ENCODE measurements at regions not wholly inside any gene's neighbourhood (a gene's known extent, or its start where the extent isn't known, plus 50 kb on each side); places are given as distances from the start of the nearest gene placed in this dataset.

DNA sequence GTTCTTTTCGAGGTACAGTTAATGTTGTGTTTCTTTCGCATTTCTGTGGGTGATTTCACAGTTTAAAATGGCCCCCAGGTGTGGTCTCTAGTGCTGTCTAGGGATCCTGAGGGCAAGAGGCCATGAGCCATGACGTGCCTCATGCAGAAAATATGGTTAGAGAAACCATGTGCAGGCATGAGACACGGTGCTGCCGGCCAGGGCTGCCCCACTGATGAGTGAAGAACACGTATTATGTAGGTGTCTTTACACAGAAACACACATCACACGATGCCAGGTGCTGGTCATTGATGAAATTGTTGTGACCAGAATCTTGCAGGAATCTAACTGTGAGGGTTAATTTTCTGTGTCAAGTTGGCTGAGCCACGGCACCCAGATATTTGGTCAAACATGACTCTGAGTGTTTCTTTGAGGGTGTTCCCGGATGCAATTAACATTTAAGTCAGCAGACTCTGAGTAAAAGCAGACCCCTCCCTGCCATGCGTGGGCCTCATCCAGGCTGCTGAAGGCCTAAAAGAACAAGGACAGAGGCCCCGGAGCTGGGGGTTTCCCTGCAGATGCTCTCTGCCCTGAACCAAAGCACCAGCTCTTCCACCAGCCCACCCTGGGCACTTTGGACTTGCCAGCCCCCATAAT, 463.0 kb upstream of the MYT1L start:
- TF ChIP-seq, protein P1, sequence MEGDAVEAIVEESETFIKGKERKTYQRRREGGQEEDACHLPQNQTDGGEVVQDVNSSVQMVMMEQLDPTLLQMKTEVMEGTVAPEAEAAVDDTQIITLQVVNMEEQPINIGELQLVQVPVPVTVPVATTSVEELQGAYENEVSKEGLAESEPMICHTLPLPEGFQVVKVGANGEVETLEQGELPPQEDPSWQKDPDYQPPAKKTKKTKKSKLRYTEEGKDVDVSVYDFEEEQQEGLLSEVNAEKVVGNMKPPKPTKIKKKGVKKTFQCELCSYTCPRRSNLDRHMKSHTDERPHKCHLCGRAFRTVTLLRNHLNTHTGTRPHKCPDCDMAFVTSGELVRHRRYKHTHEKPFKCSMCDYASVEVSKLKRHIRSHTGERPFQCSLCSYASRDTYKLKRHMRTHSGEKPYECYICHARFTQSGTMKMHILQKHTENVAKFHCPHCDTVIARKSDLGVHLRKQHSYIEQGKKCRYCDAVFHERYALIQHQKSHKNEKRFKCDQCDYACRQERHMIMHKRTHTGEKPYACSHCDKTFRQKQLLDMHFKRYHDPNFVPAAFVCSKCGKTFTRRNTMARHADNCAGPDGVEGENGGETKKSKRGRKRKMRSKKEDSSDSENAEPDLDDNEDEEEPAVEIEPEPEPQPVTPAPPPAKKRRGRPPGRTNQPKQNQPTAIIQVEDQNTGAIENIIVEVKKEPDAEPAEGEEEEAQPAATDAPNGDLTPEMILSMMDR (IDR thresholded peaks at IDR 0.05 in 4 of 5, conservative IDR thresholded peaks at IDR 0.05 in 1 of 5): no peak
- TF ChIP-seq POLR2A (IDR thresholded peaks at IDR 0.05): no peak

Data from gastrocnemius medialis (tissue), 4 donors.